ENCODE measurements at regions not wholly inside any gene's neighbourhood (a gene's known extent, or its start where the extent isn't known, plus 50 kb on each side); places are given as distances from the start of the nearest gene placed in this dataset.

GRCh38 chr12:73612551-73612950 is 925.1 kb upstream of the ATXN7L3B start:
- Mint-ChIP-seq H3K4me1 (no peaks in the 10 kb centered on the region), H3K27ac (no peak overlapping the region), H3K9me3 (peaks cover 12 to 19% of the 10 kb centered on the region in 2 donors), H3K36me3 (peaks cover 7% of the 10 kb centered on the region), H3K27me3 (ENCODE audit: low read depth in 2 of 2) (no peaks in the 10 kb centered on the region), H3K4me3 (no peak overlapping the region)
- H3K27ac ChIP-seq (ENCODE audit: low read length), result no peak overlapping the region
- no peak for DNase-seq
- H3K36me3 ChIP-seq (ENCODE audit: control insufficient read depth, insufficient read depth, low read length), result no peaks in the 10 kb centered on the region
- H3K4me1 ChIP-seq (ENCODE audit: control insufficient read depth, insufficient read depth, low read length), result no peaks in the 10 kb centered on the region
- H3K27me3 ChIP-seq (ENCODE audit: control insufficient read depth, insufficient read depth, low read length), result no peaks in the 10 kb centered on the region
- ATAC-seq, result no peak
- no peaks in the 10 kb centered on the region for H3K9me3 ChIP-seq (ENCODE audit: control insufficient read depth, insufficient read depth, low read length)
- intact Hi-C loops (cut with micrococcal nuclease), result no loop called here
- H3K4me3 ChIP-seq (ENCODE audit: low read length), result no peak overlapping the region
- TF ChIP-seq, protein P1, sequence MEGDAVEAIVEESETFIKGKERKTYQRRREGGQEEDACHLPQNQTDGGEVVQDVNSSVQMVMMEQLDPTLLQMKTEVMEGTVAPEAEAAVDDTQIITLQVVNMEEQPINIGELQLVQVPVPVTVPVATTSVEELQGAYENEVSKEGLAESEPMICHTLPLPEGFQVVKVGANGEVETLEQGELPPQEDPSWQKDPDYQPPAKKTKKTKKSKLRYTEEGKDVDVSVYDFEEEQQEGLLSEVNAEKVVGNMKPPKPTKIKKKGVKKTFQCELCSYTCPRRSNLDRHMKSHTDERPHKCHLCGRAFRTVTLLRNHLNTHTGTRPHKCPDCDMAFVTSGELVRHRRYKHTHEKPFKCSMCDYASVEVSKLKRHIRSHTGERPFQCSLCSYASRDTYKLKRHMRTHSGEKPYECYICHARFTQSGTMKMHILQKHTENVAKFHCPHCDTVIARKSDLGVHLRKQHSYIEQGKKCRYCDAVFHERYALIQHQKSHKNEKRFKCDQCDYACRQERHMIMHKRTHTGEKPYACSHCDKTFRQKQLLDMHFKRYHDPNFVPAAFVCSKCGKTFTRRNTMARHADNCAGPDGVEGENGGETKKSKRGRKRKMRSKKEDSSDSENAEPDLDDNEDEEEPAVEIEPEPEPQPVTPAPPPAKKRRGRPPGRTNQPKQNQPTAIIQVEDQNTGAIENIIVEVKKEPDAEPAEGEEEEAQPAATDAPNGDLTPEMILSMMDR (IDR thresholded peaks at IDR 0.05), result no peak

DNA sequence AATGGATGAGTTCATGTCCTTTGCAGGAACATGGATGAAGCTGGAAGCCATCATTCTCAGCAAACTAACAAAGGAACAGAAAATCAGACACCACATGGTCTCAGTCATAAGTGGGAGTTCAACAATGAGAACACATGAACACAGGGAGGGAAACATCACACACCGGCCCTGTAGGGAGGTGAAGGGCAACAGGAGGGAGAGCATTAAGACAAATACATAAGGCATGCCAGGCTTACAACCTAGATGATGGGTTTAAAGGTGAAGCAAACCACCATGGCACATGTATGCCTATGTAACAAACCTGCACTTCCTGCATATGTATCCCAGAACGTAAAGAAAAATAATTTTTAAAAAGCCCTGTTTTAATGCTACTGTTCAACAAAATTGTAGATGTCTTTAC is 914.2 kb upstream of the ATXN7L3B start:
- no peaks in the 10 kb centered on the region for H3K27me3 Mint-ChIP-seq (ENCODE audit: low read depth in 2 of 2)
- H3K9me3 Mint-ChIP-seq, result peaks cover 2 to 8% of the 10 kb centered on the region in 2 donors
- ATAC-seq (no peak), DNase-seq (no peak)
- H3K36me3 ChIP-seq (ENCODE audit: control insufficient read depth, insufficient read depth, low read length), result no peaks in the 10 kb centered on the region
- H3K4me1 Mint-ChIP-seq, result no peaks in the 10 kb centered on the region
- H3K4me1 ChIP-seq (ENCODE audit: control insufficient read depth, insufficient read depth, low read length), result no peaks in the 10 kb centered on the region
- no peak overlapping the region for H3K4me3 Mint-ChIP-seq
- H3K27ac Mint-ChIP-seq, result no peak overlapping the region
- H3K27ac ChIP-seq (ENCODE audit: low read length), result no peak overlapping the region
- no peaks in the 10 kb centered on the region for H3K9me3 ChIP-seq (ENCODE audit: control insufficient read depth, insufficient read depth, low read length)
- H3K4me3 ChIP-seq (ENCODE audit: low read length), result no peak overlapping the region
- no peaks in the 10 kb centered on the region for H3K27me3 ChIP-seq (ENCODE audit: control insufficient read depth, insufficient read depth, low read length)
- intact Hi-C loops (cut with micrococcal nuclease), result no loop called here
- peaks cover 8% of the 10 kb centered on the region for H3K36me3 Mint-ChIP-seq
- TF ChIP-seq, protein P1 (IDR thresholded peaks at IDR 0.05), result no peak
- 100% methylated on average over 1 of the region's 2 CpGs for WGBS (ENCODE audit: insufficient coverage)

DNA sequence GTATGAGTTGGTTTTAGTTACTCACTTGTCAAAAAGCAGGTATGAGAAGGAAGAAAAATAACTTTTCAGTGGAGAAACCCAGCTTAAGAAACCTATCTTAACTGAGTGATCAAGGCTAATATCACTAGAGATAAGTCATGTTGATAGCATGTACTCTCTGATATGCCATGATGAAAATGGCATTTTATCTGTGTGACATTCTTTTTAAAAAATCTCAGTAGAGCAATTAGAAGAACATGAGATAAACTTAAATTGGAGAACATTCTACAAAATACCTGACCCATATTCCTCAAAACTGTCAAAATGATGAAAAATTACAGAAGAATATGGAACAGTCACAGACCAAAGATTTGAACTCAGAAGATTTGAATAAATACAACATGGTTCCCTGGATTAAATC is 912.4 kb upstream of the ATXN7L3B start:
- Mint-ChIP-seq H3K4me3 (no peak overlapping the region), H3K4me1 (no peaks in the 10 kb centered on the region)

DNA sequence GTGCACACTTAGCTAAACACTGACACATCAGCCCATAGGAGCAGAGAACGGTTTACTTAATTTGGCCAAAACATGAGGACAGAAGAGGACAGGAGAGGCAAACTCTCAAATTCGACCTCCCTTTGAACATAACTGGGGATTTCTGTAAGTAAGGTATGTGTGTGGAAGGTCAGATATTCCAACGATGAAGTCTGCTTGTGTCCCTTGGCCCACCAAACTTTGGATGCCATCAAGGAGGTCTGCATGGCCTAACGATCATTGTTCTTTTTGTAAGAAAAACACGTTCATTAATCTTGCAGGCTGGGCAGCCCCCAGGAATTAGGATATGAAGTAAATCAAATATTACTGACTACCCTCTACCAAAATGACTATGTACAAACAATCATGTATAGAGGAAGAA is 908.5 kb upstream of the ATXN7L3B start:
- Mint-ChIP-seq H3K4me3 (no peak overlapping the region), H3K4me1 (no peaks in the 10 kb centered on the region), H3K9me3 (peaks cover 3 to 13% of the 10 kb centered on the region in 2 donors), H3K27me3 (ENCODE audit: low read depth in 2 of 2) (no peaks in the 10 kb centered on the region), H3K27ac (no peak overlapping the region), H3K36me3 (no peaks in the 10 kb centered on the region)
- DNase-seq (no peak), ATAC-seq (no peak)
- Histone ChIP-seq H3K4me3 (ENCODE audit: low read length) (no peak overlapping the region), H3K27ac (ENCODE audit: low read length) (no peak overlapping the region), H3K9me3 (ENCODE audit: control insufficient read depth, insufficient read depth, low read length) (no peaks in the 10 kb centered on the region), H3K36me3 (ENCODE audit: control insufficient read depth, insufficient read depth, low read length) (no peaks in the 10 kb centered on the region), H3K4me1 (ENCODE audit: control insufficient read depth, insufficient read depth, low read length) (no peaks in the 10 kb centered on the region), H3K27me3 (ENCODE audit: control insufficient read depth, insufficient read depth, low read length) (no peaks in the 10 kb centered on the region)
- TF ChIP-seq, protein P1 (IDR thresholded peaks at IDR 0.05), result no peak
- 77% methylated on average over 4 of the region's 5 CpGs for WGBS (ENCODE audit: insufficient coverage)
- intact Hi-C loops (cut with micrococcal nuclease), result no loop called here

More for the DNA sequence above, 912.4 kb upstream of the ATXN7L3B start:
- no peak for ATAC-seq
- H3K27ac Mint-ChIP-seq, result no peak overlapping the region
- TF ChIP-seq, protein P1 (IDR thresholded peaks at IDR 0.05), result no peak
- no peaks in the 10 kb centered on the region for H3K4me1 ChIP-seq (ENCODE audit: control insufficient read depth, insufficient read depth, low read length)
- DNase-seq, result no peak
- H3K36me3 Mint-ChIP-seq, result peaks cover 8% of the 10 kb centered on the region
- intact Hi-C loops (cut with micrococcal nuclease), result no loop called here
- H3K27me3 ChIP-seq (ENCODE audit: control insufficient read depth, insufficient read depth, low read length), result no peaks in the 10 kb centered on the region
- H3K9me3 Mint-ChIP-seq, result peaks cover 0 to 10% of the 10 kb centered on the region in 2 donors
- no peak overlapping the region for H3K4me3 ChIP-seq (ENCODE audit: low read length)
- H3K27ac ChIP-seq (ENCODE audit: low read length), result no peak overlapping the region
- no peaks in the 10 kb centered on the region for H3K27me3 Mint-ChIP-seq (ENCODE audit: low read depth in 2 of 2)
- no peaks in the 10 kb centered on the region for H3K36me3 ChIP-seq (ENCODE audit: control insufficient read depth, insufficient read depth, low read length)
- H3K9me3 ChIP-seq (ENCODE audit: control insufficient read depth, insufficient read depth, low read length), result no peaks in the 10 kb centered on the region

Measured in natural killer cell (primary cell).